Progenitor cell of endocrine pancreas (in vitro differentiated cells): ENCODE measurements at regions not wholly inside any gene's neighbourhood (a gene's known extent, or its start where the extent isn't known, plus 50 kb on each side); places are given as distances from the start of the nearest gene placed in this dataset.

ENCODE experiments used
- DNase-seq: peaks from one replicate; pipeline ENCODE4 v3.0.0; 2021; ENCODE audit warnings: low spot score; ENCODE audit not compliant: unreplicated experiment
- H3K27ac Mint-ChIP-seq: 2 replicates; pipeline ENCODE4 v1.8.0; 2021; ENCODE audit warnings: mild to moderate bottlenecking, moderate library complexity, mixed read lengths
- H3K27me3 Mint-ChIP-seq: 2 replicates; pipeline ENCODE4 v1.8.0; 2021; ENCODE audit warnings: mixed read lengths
- H3K36me3 Mint-ChIP-seq: 2 replicates; pipeline ENCODE4 v1.8.0; 2022; ENCODE audit warnings: mixed read lengths; ENCODE audit not compliant: insufficient read depth
- H3K4me1 Mint-ChIP-seq: 2 replicates; pipeline ENCODE4 v1.8.0; 2021; ENCODE audit warnings: low read depth, mixed read lengths
- H3K4me3 Mint-ChIP-seq: 2 replicates; pipeline ENCODE4 v1.8.0; 2021; ENCODE audit warnings: low read depth, mild to moderate bottlenecking, moderate library complexity, mixed read lengths
- H3K9me3 Mint-ChIP-seq: 2 replicates; pipeline ENCODE4 v1.8.0; 2021; ENCODE audit warnings: low read depth, mixed read lengths
- CTCF ChIP-seq: fragments of 200-600 bp; sonication (generic); IDR thresholded peaks from one replicate; pipeline ENCODE4 v1.5.0; 2021; ENCODE audit warnings: antibody characterized with exemption, mild to moderate bottlenecking; ENCODE audit not compliant: unreplicated experiment

- H3K36me3 Mint-ChIP-seq: no peaks in the 10 kb centered on the region
Measured at GRCh38 chr20:11776687-11777086, 141.0 kb upstream of the BTBD3 start.

GRCh38 chr20:11777387-11778205 lies 140.1 kb upstream of the BTBD3 start:
- H3K4me3 Mint-ChIP-seq: no peak overlapping the region
- H3K9me3 Mint-ChIP-seq: peaks cover 9% of the 10 kb centered on the region
- TF ChIP-seq CTCF: no peak

More at GRCh38 chr20:11776687-11777086, 141.0 kb upstream of the BTBD3 start:
- TF ChIP-seq CTCF: no peak
- no peak overlapping the region for H3K27ac Mint-ChIP-seq
- no peaks in the 10 kb centered on the region for H3K4me1 Mint-ChIP-seq
- no peak overlapping the region for H3K4me3 Mint-ChIP-seq
- H3K9me3 Mint-ChIP-seq: peaks cover 12% of the 10 kb centered on the region
- peaks cover 9% of the 10 kb centered on the region for H3K27me3 Mint-ChIP-seq
- DNase-seq: no peak

GRCh38 chr20:11778206-11778570 lies 139.5 kb upstream of the BTBD3 start:
- Mint-ChIP-seq H3K4me3 (no peak overlapping the region), H3K36me3 (no peaks in the 10 kb centered on the region), H3K4me1 (no peaks in the 10 kb centered on the region), H3K9me3 (peaks cover 5% of the 10 kb centered on the region), H3K27me3 (peaks cover 9% of the 10 kb centered on the region), H3K27ac (no peak overlapping the region)
- no peak for TF ChIP-seq CTCF
- DNase-seq: no peak

More at GRCh38 chr20:11777387-11778205, 140.1 kb upstream of the BTBD3 start:
- no peak for DNase-seq
- peaks cover 9% of the 10 kb centered on the region for H3K27me3 Mint-ChIP-seq
- no peaks in the 10 kb centered on the region for H3K36me3 Mint-ChIP-seq
- H3K4me1 Mint-ChIP-seq: no peaks in the 10 kb centered on the region
- no peak overlapping the region for H3K27ac Mint-ChIP-seq

GRCh38 chr20:11780765-11781369 lies 136.8 kb upstream of the BTBD3 start:
- H3K4me3 Mint-ChIP-seq: no peak overlapping the region

More at GRCh38 chr20:11780765-11781369, 136.8 kb upstream of the BTBD3 start:
- Mint-ChIP-seq H3K36me3 (no peaks in the 10 kb centered on the region), H3K4me1 (no peaks in the 10 kb centered on the region), H3K9me3 (no peaks in the 10 kb centered on the region), H3K27ac (no peak overlapping the region), H3K27me3 (peaks cover 9% of the 10 kb centered on the region)
- DNase-seq: no peak
- no peak for TF ChIP-seq CTCF
